OCI-LY3 (cell line): ENCODE measurements at regions not wholly inside any gene's neighbourhood (a gene's known extent, or its start where the extent isn't known, plus 50 kb on each side); places are given as distances from the start of the nearest gene placed in this dataset.

Experiments
- H2AFZ ChIP-seq: fragments of 200-600, 300-600 bp; shearing (Covaris generic); 2 replicates; pipeline ENCODE4 v1.6.0; 2014; ENCODE audit warnings: antibody characterized with exemption, low read depth, low read length
- H3K27ac ChIP-seq: fragments of 200-600, 300-600 bp; sonication (generic); 2 replicates; pipeline ENCODE4 v1.5.1; 2014; ENCODE audit warnings: mild to moderate bottlenecking, low read length, moderate library complexity, mixed read lengths
- H3K27me3 ChIP-seq: fragments of 200-600, 300-600 bp; sonication (generic); 2 replicates; pipeline ENCODE4 v1.6.1; 2014; ENCODE audit warnings: low read depth, low read length, mixed read lengths
- H3K36me3 ChIP-seq: fragments of 200-600, 300-600 bp; sonication (generic); replicated peaks from 2 replicates; pipeline ENCODE3; 2014; ENCODE audit warnings: low read depth, low read length, mixed read lengths
- H3K4me1 ChIP-seq: fragments of 300-600, 200-600 bp; sonication (generic); 2 replicates; pipeline ENCODE4 v1.6.1; 2014; ENCODE audit warnings: low read length, mixed read lengths
- H3K4me2 ChIP-seq: fragments of 200-600, 300-600 bp; sonication (generic); 2 replicates; pipeline ENCODE4 v1.6.1; 2014; ENCODE audit warnings: low read length, mixed read lengths
- H3K4me3 ChIP-seq: fragments of 300-600, 200-600 bp; sonication (generic); 2 replicates; pipeline ENCODE4 v1.5.1; 2014; ENCODE audit warnings: antibody characterized with exemption, mild to moderate bottlenecking, low read length, moderate library complexity
- H3K79me2 ChIP-seq: fragments of 300-600, 200-600 bp; shearing (Covaris generic); 2 replicates; pipeline ENCODE4 v1.6.1; 2014; ENCODE audit warnings: mild to moderate bottlenecking, low read length, mixed read lengths
- H3K9ac ChIP-seq: fragments of 300-600, 200-600 bp; shearing (Covaris generic); 2 replicates; pipeline ENCODE4 v1.6.0; 2014; ENCODE audit warnings: mild to moderate bottlenecking, low read length, moderate library complexity
- H3K9me3 ChIP-seq: fragments of 200-600, 300-600 bp; shearing (Covaris generic); 2 replicates; pipeline ENCODE4 v1.6.1; 2014; ENCODE audit warnings: low read length, mixed read lengths; ENCODE audit not compliant: insufficient read depth
- H4K20me1 ChIP-seq: fragments of 200-600, 300-600 bp; sonication (generic); 2 replicates; pipeline ENCODE4 v1.6.1; 2016; ENCODE audit warnings: low read length, mixed read lengths; ENCODE audit not compliant: insufficient read depth
- EZH2phosphoT487 ChIP-seq: fragments of 200-600 bp; shearing (Covaris generic); IDR thresholded peaks from 2 replicates; pipeline ENCODE4 v1.6.1; 2018; ENCODE audit warnings: antibody characterized with exemption, mixed run types, low read depth
- TF ChIP-seq, protein P1 (sequence below): fragments of 200-600, 300-600 bp; sonication (generic); IDR thresholded peaks from 2 replicates; pipeline ENCODE4 v1.5.1; 2014; ENCODE audit warnings: antibody characterized with exemption, low read length, low read depth

GRCh38 chr4:27245216-27245615 is 384.6 kb downstream of the STIM2 start:
- Histone ChIP-seq H3K36me3 (no peaks in the 10 kb centered on the region), H3K4me3 (no peak overlapping the region), H3K4me1 (no peaks in the 10 kb centered on the region), H3K79me2 (no peaks in the 10 kb centered on the region), H2AFZ (no peak overlapping the region), H4K20me1 (no peaks in the 10 kb centered on the region), H3K9ac (no peak overlapping the region), H3K27me3 (no peaks in the 10 kb centered on the region), H3K4me2 (no peak overlapping the region), H3K9me3 (no peaks in the 10 kb centered on the region), H3K27ac (no peak overlapping the region)
- no peak for TF ChIP-seq EZH2phosphoT487
- TF ChIP-seq, protein P1, sequence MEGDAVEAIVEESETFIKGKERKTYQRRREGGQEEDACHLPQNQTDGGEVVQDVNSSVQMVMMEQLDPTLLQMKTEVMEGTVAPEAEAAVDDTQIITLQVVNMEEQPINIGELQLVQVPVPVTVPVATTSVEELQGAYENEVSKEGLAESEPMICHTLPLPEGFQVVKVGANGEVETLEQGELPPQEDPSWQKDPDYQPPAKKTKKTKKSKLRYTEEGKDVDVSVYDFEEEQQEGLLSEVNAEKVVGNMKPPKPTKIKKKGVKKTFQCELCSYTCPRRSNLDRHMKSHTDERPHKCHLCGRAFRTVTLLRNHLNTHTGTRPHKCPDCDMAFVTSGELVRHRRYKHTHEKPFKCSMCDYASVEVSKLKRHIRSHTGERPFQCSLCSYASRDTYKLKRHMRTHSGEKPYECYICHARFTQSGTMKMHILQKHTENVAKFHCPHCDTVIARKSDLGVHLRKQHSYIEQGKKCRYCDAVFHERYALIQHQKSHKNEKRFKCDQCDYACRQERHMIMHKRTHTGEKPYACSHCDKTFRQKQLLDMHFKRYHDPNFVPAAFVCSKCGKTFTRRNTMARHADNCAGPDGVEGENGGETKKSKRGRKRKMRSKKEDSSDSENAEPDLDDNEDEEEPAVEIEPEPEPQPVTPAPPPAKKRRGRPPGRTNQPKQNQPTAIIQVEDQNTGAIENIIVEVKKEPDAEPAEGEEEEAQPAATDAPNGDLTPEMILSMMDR, result no peak

GRCh38 chr4:27248829-27249228 is 388.2 kb downstream of the STIM2 start:
- Histone ChIP-seq H3K4me3 (no peak overlapping the region), H3K4me1 (no peaks in the 10 kb centered on the region), H4K20me1 (no peaks in the 10 kb centered on the region), H3K27ac (no peak overlapping the region), H3K9ac (no peak overlapping the region), H2AFZ (no peak overlapping the region), H3K27me3 (no peaks in the 10 kb centered on the region), H3K9me3 (no peaks in the 10 kb centered on the region), H3K4me2 (no peak overlapping the region), H3K36me3 (no peaks in the 10 kb centered on the region), H3K79me2 (no peaks in the 10 kb centered on the region)
- TF ChIP-seq EZH2phosphoT487, result no peak
- TF ChIP-seq, protein P1, result no peak

GRCh38 chr4:27251771-27252170 is 391.1 kb downstream of the STIM2 start:
- TF ChIP-seq, protein P1, result no peak
- TF ChIP-seq EZH2phosphoT487, result no peak
- no peak overlapping the region for H3K4me3 ChIP-seq
- no peak overlapping the region for H3K9ac ChIP-seq
- no peak overlapping the region for H2AFZ ChIP-seq
- H3K27me3 ChIP-seq, result no peaks in the 10 kb centered on the region
- H4K20me1 ChIP-seq, result no peaks in the 10 kb centered on the region
- H3K4me1 ChIP-seq, result no peaks in the 10 kb centered on the region
- H3K79me2 ChIP-seq, result no peaks in the 10 kb centered on the region
- H3K27ac ChIP-seq, result no peak overlapping the region
- H3K9me3 ChIP-seq, result no peaks in the 10 kb centered on the region
- no peaks in the 10 kb centered on the region for H3K36me3 ChIP-seq
- H3K4me2 ChIP-seq, result no peak overlapping the region

GRCh38 chr4:27267339-27267969 is 406.8 kb downstream of the STIM2 start:
- TF ChIP-seq, protein P1, result no peak
- TF ChIP-seq EZH2phosphoT487, result no peak
- Histone ChIP-seq H3K79me2 (no peaks in the 10 kb centered on the region), H3K9me3 (no peaks in the 10 kb centered on the region), H3K27me3 (no peaks in the 10 kb centered on the region), H3K27ac (no peak overlapping the region), H3K4me2 (no peak overlapping the region), H2AFZ (no peak overlapping the region), H3K9ac (no peak overlapping the region), H3K4me3 (no peak overlapping the region), H3K4me1 (no peaks in the 10 kb centered on the region), H3K36me3 (no peaks in the 10 kb centered on the region), H4K20me1 (no peaks in the 10 kb centered on the region)
